GM10248 (cell line): ENCODE measurements at regions not wholly inside any gene's neighbourhood (a gene's known extent, or its start where the extent isn't known, plus 50 kb on each side); places are given as distances from the start of the nearest gene placed in this dataset.

Source experiments
- CTCF ChIA-PET: fragments of 300-600 bp; sonication (Branson Sonifier 250); formaldehyde crosslinking; extraction: SDS; loops from one replicate; lab custom pipeline; 2021; ENCODE audit warnings: antibody characterized with exemption; lab: Yijun Ruan, JAX
- POLR2A ChIA-PET: fragments of 350-650 bp; sonication (Branson Sonifier 250); formaldehyde crosslinking; extraction: SDS; loops from one replicate; lab custom pipeline; 2020; ENCODE audit warnings: antibody characterized with exemption; lab: Yijun Ruan, JAX
- DNase-seq: peaks from one replicate; pipeline ENCODE4 v3.0.0; 2012; ENCODE audit errors: extremely low spot score
- TF ChIP-seq, protein P1 (sequence below): IDR thresholded peaks from 2 replicates; pipeline ENCODE4 v1.5.1; 2012; ENCODE audit warnings: mild to moderate bottlenecking, low read depth; ENCODE audit errors: extremely low read depth, missing control alignments, control extremely low read depth

DNA sequence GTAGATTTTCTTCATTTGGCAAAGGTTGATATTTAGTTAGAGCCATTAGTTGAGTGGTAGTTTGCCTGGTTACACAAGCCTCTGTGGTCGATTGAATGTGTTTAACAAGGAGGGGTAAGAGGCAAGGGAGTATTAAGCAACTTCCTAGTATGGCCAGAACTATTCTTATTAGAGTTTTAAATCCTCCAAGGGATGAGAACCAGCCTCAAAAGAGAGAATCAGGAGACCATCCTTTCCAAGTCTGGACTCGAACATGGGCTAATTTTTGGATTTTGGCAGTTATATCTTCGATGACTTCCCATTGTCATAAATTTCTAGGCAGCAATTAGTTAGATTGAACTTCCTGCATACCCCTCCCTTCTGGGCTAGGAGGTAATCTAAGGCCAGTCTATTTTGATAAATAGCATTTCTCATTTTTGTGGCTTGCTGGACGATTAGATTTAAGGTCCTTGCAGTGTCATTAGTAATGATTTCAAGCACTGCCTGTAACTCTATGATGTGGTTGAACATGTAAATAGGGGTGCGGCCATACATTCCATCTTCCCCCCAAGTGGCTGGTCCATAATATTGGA, 219.5 kb upstream of the KCND2 start:
- ChIA-PET CTCF (no interaction called here), POLR2A (no interaction called here)
- no peak for DNase-seq
- TF ChIP-seq, protein P1, sequence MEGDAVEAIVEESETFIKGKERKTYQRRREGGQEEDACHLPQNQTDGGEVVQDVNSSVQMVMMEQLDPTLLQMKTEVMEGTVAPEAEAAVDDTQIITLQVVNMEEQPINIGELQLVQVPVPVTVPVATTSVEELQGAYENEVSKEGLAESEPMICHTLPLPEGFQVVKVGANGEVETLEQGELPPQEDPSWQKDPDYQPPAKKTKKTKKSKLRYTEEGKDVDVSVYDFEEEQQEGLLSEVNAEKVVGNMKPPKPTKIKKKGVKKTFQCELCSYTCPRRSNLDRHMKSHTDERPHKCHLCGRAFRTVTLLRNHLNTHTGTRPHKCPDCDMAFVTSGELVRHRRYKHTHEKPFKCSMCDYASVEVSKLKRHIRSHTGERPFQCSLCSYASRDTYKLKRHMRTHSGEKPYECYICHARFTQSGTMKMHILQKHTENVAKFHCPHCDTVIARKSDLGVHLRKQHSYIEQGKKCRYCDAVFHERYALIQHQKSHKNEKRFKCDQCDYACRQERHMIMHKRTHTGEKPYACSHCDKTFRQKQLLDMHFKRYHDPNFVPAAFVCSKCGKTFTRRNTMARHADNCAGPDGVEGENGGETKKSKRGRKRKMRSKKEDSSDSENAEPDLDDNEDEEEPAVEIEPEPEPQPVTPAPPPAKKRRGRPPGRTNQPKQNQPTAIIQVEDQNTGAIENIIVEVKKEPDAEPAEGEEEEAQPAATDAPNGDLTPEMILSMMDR, result no peak

DNA sequence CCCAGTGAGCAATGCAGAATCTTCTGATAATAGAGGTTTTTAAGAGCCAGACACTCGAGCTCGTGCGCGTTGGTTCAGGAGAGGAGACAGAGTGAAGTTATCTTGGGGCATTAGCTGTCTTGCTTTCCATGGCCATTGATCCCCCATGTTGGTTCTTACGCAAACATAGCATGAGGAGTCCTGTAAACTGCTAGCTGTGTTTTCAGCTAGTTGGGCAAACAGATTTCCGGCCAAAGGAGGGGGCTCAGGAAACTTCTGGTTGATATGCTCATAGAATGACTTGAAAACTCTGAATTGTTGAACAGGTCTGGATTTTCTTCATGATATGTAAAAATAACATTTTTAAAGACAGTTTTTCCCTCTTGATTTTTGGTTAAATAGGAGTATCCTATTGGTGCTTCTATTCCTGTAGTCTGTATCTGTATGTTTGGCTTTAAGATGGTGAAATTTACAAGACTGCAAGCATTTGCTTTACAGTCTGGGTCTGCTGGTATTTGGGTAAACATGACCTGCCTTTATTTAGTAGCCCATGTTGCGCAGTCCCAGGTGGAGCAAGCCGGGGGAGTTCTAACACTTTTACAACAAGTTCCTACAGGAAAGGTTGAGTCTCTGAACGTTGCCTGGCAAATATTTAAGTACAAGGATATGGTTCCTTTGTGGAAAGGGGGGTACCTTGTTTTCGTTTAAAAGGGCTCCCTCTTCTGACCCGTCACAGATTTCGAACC, 218.4 kb upstream of the KCND2 start:
- DNase-seq, result no peak
- ChIA-PET POLR2A (no interaction called here), CTCF (no interaction called here)
- TF ChIP-seq, protein P1, result no peak

DNA sequence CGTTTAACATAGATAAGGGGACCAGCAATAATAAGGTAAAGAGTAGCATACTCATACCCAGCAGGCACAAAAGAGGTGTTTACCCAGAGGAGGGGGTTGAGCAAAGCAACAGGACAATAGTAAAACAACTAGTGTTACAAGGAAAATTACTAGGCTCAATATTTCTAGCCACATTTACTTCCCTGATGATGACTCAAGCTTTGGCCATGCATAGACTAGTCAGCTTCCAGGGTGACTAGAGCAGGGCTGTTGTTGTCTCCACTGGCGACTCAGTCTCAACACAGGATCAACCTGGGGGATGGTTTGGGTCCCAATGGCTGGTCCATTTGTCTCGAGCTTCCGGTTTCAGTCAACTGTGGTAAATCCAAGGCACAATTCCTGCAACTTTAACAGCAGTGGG, 217.7 kb upstream of the KCND2 start:
- TF ChIP-seq, protein P1, result no peak
- POLR2A ChIA-PET, result no interaction called here
- no peak for DNase-seq
- CTCF ChIA-PET, result interaction anchor here (1.1 kb wide), 1 partner anchor 13 kb away, joined by 4 read pairs; no protein-coding TSS in a partner anchor

DNA sequence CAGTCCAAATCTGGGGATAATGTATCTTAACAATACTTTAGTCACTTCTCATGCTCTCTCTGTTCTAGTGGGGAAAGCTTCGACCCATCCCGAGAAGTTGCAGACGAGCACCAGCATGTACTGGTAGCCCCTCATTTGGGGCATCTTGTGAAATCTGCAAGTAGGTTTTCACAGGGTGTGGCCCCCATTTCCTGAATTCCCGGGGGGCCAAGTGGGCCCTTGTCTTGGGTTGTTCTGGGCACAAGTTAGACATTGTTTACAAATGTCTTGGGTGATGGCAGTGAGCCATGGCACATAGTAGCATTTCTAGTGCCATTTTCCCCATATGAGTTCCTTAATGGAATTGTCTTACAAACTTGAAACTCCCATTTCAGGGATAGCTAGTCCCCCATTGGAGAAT, 216.7 kb upstream of the KCND2 start:
- ChIA-PET POLR2A (no interaction called here), CTCF (interaction anchor here (1.1 to 1.9 kb wide), 2 partner anchors 11 to 12 kb away, joined by 4 to 5 read pairs; no protein-coding TSS in a partner anchor)
- TF ChIP-seq, protein P1, result no peak

DNA sequence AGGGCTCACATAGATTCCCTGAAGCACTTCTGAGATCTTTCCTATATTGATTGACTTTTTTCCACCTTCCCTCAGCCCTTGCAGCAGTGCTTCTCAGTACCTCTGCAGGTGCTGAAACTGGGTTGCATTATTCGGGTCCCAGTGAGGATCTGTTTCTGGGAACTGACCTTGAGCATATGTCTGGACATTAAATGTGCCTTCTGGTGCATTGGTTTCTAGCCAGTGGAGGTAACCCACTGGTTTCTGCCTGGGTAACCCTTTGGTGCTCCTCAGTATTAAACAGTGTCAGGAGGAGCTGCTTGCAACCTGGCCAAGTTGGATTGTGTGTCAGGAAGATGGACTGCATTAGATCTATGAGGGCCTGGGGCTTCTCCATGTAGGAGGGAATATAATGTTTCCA, 213.3 kb upstream of the KCND2 start:
- TF ChIP-seq, protein P1, result no peak
- ChIA-PET POLR2A (no interaction called here), CTCF (no interaction called here)
- DNase-seq, result no peak

More for the DNA sequence above, 216.7 kb upstream of the KCND2 start:
- DNase-seq, result no peak

DNA sequence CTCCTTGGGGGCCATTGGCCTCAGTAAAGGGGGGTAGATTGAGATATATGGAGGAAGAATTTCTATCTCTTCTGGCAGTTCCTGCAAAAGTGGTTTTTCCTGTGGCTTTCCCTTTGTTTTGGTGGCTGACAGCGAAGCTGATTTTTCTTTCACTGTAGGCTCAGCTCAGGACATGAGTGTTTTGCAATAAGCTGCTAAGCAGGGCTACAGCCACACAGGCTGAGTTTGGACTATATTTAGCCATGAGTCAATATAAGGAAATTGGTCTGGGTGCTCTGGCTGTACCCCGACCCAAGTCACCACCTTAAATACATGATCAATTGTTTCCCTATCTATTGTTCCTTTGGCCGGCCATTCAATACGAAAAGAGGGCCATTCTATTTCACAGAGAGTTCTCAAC, 212.7 kb upstream of the KCND2 start:
- TF ChIP-seq, protein P1, result no peak
- no peak for DNase-seq
- ChIA-PET POLR2A (no interaction called here), CTCF (no interaction called here)
